NCI-H1105 (cell line): ENCODE measurements at regions not wholly inside any gene's neighbourhood (a gene's known extent, or its start where the extent isn't known, plus 50 kb on each side); places are given as distances from the start of the nearest gene placed in this dataset.
A peak's percentile ranks its signal among the peaks of the same experiment; 100 is the strongest.
"Not testable (repeated sequence)": the region's sequence is repeated elsewhere in the genome, so short reads cannot be mapped to it uniquely, and the experiment has no call there.

ENCODE experiments used
- DNase-seq: peaks from one replicate; lab custom pipeline; 2025; lab: John Stamatoyannopoulos, UW

DNA sequence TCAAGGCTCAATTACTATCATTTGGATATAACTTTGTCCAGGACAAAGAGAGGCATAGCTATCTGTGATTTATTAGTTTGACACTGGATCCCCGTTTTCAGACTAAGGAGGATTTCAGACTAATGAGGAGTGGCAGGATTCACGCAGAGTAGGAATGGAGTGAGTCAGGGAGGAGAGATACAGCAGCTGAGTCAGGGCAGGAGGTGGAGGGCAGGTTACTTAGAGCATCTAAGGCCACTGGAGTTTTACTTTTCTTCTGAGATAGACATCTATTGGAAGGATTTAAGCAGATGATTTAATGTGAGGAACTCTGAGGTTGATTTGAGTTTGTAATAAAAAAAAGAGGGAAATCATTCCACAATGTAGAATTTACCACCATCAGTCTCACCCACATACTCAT lies 110.6 kb downstream of the RPIA start:
- not testable (repeated sequence) for DNase-seq

DNA sequence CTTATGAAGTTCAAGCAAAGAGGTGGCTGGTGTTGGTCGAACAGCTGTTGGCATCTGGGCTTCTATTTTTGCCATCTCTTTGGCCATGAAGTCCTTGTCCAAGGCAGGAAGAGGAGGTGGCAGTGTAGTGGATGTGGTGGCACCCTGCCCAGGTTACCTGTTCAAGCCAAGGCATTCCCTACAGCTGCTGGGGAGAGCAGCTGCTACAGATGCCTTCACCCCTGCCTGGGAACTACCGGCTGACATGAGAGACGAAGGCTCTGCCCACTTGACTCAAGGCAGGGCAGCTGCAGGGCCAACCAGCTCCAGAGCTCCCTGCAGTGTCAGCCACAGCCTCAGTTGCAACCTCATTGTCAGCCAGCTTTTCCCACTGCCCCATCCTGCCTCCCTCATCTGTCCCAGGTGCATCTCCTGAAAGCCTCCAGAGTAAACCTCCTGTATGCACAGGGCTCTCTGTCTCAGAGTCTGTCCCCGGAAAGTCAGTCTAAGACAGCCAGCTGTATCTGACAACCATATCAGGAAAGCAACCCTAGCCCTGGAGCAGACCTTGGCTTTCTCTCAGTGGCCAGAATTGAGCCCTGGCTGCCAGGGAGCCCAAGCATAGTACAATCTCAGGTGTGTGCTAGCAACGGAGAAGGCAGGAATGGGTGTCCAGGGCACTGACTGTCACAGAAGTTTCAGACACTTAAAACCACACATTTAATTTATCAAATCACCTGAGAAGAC lies 115.9 kb downstream of the RPIA start:
- no peak for DNase-seq

DNA sequence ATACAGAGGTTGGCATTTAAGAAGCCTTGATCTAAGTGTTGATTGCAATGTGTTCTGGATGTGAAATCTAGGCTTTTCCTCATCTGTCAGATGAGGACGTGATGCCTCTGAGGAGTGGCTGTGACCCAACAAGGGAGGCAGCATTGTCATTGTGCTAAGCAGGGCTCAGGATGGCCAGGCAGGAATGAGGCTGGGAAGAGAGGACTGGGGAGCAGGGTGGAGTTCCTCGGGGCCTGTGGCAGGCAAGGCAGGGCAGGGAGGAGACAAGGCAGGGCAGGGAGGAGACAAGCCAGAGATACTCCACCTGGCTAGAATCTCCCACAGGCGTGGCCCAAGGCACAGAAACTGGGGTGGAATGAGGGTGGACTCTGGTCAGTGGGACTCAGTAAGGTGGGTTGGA lies 116.6 kb downstream of the RPIA start:
- DNase-seq, result no peak

DNA sequence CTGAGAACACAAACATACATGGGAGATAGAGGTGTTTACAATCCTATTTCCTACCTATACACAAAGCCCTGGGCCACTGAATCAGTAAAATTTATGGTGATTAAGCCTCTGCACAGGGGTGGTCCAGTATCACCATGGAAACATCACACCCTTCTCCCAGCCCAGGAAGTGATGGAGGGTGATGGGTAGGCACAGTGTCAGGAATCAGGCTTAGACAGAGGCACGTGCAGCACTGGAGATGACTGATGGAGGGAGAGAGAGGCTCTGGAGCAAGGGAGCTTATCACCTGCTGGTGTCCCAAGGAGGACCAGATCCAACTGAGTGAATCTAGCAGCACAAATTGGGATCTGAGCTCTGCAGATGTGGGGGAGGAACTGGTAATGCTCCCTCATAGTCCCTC lies 117.2 kb downstream of the RPIA start:
- DNase-seq, result no peak

DNA sequence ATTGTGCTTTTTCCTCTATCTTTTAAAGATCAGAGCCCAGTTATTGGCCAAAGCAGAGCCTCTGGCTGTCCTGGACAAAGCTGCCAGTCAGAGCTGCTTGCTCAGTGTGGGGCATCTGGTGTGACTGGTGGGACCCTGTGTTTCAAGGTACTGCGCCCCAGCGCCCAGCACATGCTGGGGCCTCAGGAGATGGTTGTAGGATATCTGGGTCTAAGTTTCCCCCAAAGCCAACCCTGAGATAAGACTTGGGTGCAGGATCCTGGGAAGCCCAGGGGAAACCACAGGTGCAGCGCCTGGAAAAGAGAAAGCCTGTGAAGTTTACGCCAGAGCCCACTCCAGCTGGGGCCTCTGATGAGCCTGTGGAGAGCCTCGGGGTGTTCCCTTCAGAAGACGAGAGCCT lies 117.7 kb downstream of the RPIA start:
- DNase-seq, result no peak

DNA sequence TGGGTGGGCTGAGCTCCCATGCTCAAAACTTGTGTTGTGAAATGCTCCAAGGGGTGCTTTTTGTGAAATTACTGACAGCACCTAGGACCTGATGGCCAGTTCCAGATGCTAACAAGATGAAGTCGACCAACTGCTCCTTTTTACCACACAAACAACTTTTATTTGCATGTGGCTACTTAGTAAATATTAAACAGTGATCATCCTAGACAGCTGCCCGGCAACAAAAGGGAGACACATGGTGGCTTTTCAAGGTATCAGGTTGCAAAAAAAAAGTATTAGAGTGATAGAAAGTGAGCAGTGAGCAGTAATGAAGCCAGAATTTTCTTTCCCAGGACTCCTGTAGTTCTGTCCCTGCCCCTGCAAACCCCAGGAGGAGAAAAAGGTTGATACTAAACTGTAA lies 118.5 kb downstream of the RPIA start:
- DNase-seq, result no peak

DNA sequence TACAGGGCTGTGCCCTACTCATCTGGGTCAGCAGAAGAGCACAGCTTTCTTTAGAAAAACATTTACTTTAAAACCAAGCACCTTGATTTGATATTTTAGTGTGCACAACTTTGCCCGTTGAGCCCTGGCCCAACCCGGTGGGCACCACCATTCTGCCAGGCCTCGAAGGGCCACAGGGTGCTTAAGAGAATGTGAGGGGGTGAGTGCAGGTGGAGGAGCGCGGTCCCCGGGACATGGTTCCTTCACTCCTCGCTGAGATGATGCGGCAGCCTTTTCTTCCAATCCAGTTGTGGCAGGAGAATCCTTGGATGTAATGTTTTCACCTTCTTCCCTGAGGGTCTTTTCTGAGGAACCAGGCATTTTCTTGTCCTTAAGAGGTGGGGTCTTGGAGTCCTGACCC lies 119.0 kb downstream of the RPIA start:
- DNase-seq, result no peak

DNA sequence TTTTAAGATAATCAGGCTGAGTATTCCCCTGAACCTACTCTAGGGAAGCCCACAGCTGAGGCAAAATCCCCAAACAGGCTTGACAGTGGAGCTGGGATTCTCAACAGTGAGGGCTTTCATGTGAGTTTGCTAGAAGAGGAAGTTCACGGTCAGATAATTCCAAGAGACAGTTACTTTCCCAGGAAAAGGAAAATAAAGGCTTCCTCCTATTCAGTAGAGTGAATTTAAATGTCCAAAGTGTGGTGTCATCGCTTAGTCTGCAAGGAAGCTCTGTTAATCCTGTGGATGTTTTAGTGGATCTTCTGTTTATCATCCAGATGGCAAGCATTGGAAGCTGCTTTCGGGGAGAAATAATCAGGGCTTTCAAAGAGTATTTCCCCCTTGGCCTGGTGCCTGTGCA lies 119.8 kb downstream of the RPIA start:
- DNase-seq, result no peak

DNA sequence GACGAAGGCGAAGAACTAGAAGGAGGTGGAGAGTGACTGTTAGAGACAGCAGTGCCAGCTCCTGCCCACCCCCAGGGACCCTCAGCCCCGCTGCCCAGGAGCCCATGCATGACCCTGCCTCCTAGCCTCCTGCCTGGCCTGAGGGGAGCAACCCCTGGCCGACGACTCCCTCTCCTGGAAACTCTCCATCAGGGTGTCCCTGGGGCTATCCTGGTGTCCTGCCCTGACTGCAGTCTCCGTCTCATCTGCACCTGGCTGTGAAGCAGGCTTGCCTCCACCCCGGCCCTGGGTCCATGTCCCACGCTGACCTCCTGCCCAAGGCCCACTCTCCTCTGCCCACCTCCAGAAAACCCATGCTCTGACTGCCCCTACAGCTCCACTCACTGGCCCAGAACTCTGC lies 120.2 kb downstream of the RPIA start:
- no peak for DNase-seq

DNA sequence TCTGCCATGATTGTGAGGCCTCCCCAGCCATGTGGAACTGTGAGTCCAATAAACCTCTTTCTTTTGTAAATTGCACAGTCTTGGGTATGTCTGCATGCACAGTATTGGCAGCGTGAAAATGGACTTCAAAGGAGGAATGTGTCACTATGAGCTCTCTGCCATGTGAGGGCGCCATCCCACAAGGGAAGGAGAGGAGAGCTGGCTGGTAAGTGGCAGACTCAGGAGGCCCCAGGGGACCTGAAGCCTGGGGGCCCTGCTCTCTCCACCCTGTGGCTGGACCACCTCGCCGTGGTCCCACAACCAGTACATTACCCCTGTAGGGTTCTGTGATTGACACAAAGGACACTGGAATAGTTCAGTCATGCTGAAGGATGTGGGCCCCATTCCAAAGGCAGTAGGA lies 122.1 kb downstream of the RPIA start:
- DNase-seq, result no peak

DNA sequence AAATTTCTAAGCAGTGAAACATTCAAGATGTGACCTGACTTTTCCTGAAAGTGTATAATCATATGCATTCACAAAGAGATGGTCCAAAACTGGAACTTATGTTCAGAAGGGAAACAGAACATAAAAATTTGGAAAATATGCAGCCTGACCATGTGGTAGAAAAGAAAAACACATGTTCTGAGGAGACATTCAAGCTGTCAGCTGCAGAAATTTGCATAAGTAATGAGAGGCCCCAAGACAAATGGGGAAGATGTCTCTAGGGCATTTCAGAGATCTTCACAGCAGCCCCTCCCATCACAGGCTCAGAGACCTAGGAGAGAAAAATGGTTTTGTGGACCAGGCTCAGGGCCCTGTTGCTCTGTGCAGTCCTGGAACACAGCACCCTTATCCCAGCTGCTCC lies 123.8 kb downstream of the RPIA start:
- DNase-seq, result no peak

DNA sequence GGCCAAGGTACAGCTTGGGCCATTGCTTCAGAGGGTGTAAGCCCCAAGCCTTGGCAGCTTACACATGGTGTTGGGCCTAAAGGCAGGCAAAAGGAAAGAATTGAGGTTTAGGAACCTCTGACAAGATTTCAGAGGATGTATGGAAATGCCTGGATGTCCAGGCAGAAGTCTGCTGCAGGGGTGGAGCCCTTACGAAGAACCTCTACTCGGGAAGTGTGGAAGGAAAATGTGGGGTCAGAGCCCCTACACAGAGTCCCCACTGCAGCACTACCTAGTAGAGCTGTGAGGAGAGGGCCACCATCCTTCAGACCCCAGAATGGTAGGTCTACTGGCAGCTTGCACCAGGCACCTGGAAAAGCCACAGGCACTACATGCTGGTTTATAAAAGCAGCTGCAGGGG lies 124.2 kb downstream of the RPIA start:
- DNase-seq, result no peak

DNA sequence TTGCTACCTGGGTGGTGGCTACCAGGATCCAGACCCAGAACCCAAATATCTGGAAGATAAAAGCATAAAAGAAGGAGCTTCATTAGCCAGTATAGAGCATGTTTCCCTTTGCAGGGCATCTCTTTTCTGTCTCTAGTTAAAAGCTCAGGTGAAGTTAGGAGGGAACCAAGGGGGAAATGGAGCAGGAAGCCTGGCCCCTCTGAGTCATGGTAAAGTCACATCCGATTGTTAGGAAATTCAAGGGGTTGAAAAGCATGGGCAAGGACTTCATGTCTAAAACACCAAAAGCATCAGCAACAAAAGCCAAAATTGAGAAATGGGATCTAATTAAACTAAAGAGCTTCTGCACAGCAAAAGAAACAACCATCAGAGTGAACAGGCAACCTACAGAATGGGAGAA lies 126.9 kb downstream of the RPIA start:
- DNase-seq, result no peak

DNA sequence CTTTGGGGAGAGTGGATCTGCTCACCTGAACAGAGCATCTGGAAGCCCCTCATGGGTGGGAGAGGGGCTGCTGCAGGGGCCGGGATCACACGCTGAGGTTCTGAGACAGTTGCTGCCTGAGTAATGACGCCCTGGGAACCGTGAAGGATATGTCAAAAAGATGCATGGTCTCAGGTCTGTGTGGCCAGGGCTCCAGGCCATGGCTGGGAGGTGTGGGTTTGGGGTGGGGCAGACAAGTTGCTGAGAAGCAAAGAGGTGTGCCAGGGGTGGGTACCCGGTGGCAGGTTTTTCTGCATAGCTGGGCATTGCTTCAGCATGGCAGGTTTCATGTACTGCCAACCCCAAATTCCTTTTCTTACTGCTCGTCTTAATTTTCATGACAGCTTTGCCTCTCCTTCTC lies 133.5 kb downstream of the RPIA start:
- DNase-seq, result no peak

DNA sequence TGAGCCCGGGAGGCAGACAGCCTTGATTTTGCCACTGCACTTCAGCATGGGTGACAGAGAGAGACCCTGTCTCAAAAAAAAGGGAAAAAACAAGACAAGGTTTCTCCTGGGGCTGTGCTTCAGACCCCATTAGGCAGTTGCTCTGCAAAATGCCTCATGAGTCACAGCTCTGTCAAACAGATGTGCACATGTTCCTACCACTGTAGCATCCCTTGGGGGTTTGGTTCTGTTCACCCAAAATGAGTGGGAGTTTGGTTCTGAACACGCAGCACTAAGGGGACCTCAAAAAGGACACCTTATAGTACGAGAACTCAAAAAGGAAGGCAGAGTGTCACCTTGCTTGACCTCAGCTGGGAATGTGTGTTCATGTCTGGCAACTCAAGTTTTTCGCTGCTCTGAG lies 134.9 kb downstream of the RPIA start:
- no peak for DNase-seq

DNA sequence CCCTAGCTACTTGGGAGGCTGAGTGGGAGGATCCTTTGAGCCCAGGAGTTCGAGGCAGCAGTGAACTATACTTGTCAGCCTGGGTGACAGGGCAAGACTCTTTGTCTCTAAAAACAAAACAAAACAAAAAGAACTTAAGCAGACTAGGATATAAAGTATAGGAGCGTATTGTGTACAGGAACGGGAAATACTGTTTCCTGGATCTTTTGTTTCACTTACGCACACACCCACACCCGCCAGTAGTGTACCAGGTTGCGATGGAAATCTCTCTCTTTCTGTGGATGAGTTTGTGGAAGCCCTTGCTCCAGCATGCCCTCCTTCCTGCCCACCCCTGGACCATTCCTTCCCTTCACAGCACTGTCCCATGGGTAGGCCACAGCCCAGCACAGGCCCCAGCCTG lies 136.3 kb downstream of the RPIA start:
- no peak for DNase-seq

DNA sequence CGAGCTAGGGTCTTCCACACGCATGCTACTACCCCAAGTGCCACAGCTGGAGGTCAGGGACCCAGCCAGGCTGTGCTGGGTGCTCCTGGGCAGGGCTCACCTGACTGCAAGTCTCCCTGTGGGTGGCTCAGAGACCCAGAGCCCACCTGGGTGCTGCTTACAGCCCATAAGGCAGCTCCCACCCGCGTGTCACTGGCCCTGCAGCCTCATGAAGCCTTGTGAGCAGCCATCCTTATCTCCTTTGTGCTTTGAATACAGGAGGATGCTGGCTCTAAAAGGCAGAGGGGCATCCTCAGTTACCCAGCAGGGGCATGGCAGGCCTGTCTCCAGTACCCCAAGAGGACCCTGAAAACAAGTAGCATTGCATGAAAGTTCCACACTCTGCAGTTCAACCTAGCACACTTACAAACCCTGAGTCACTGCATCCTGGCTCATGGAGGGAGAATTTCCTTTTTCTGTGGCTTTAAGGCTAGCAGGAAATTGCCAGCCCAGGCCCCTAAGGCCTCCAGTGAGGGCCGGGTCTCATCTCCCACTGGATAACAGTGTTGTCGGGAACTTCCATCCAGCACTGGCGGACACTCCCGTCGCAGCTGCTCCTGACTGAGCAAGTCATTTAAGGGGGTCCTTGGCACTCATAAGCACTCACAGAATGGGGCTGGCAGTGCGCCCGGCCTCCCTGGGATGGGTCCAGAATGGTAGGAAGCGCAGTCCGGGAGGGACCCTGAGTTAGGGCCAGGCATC lies 137.1 kb downstream of the RPIA start:
- peak; percentile 21 for DNase-seq

DNA sequence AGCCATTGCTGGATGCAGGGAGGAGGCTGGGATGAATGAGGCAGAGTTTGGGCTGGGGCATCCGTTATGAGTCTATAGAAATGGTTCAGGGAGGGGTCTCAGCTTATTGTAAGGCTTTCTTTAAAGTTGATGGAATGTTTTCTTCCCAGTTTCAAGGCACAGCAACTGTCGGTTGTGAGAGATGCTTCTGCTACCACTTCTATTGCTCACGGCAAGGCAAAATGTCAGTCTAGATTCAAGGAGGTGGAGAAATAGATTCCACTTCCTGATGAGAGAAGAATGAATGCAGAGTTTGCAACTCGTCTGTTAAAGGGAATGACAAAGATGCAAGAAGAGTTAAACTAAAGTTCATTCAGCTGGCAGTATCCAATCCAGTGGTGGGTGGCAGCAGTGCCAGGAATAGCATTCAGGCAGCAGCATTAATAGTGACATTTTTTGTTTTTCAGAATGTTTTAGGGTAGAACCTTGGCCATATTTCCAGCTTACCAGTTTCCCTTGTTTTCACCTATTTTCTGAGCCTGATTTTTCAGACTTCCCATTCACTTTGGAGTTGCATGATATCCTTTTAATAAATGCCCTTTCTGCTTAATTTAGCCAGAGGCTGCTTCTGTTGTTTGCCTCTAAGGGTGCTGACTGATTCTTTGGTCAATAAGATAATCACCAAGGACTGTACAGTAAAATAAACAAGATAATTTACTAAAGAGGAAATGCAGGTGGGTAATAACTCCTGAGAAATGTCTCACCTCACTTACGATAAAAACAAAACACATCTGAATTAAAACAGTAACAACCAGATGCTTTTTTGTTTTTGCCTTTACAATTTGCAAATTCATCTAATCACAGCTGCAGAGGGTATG lies 138.4 kb downstream of the RPIA start:
- no peak for DNase-seq

DNA sequence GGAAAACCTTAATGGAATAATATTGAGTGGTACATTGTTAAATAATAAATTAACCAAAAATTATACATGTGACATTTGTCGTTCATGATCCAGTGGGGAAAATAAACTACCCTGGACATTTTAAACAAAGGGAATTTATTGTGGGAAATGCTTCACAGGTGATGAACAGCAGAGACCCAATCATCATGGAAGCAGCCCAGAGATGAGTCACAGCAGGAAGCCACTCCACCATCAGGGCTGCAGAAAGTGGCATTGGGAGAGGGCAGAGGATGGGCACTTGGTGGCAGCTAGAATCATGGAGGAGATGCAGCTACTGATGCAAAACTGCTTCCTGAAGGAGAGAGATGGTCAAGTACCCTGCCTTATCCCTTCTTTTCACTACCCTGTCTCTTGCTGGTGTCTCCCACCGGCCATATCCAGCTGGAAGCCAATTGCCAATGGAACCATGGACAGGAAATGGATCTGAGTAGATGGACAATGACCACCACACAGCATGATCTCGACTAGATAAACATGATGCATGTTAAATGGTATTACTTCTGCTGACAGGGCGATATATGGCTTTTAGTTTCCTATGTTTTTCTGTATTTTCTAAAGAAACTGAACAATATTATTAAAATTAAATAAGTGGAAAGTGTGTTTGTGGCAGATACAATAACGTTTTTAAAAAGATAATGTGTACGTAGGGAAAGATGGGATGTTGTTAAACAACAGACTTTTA lies 139.8 kb downstream of the RPIA start:
- no peak for DNase-seq

DNA sequence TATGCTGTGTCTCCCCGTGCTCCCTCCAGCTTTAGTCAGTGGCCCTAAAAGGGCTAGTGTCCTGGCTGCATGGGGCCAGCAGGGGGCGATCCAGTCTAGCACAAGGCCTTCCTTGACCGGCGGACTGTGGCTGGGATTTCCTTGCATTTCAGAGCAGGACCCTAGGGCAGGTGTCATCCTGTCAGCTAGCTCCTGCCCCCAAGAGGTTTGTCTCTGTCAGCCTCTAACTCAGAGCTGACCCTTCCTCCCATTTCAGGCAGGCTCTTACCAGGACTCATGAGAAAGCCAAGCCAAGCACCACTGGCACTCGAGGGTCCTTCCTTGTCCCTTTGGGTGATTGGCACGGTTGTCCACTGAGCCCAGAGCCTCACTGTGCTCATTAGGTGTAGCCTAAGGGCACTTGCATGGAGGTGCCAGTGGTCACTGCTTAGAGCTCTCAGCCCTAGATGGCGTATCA lies 140.3 kb downstream of the RPIA start:
- no peak for DNase-seq

DNA sequence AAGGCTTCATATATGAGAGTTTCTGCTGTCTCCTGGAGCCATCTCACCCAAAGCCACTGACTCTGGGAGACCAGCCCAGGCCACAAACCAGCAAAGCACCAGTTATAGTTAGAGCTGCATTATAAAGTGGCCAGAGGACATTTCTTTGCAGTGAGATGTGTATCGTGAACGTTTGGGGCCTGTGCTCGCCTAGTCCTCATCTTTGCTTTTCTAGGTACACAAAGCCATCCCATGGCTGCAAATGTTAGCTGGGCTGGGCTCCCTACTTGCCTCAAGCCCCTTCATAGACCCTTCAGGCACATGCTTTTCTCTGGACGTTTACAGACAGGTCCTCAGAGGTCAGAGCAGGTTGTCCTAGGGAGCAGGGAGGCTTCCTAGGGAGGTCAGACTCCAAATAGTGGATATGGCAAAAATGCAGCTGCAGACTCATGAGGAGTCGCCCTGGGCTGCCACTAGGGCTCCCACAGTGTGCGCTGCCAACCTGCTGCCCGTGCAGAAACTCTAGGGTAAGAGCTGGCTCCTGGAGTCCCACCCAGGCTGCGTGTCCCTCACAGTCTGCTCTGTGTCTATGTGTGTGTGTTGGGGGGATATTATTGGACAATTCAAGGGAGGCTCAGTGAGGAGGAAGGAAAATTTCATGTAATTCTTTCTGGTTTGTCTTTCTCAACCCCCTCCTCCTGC lies 141.0 kb downstream of the RPIA start:
- no peak for DNase-seq

DNA sequence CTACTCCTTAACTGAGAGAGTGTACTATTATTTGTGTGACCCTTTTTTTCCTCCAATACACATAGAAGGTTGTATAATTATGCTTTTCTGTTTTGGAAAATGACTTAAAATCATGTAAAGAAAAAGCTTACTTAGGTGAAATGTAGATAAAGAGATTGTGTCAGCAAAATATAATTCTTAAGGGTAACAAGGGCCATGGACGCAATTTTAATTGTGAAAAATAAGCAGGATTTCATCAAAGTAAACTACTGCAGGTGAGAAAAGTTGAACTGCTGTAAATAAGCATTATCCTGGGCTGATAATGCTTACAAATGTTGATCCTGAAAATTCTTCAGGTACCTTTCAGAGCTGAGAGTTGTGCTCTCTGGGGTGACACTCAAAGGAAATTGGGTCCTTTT lies 141.5 kb downstream of the RPIA start:
- DNase-seq, result no peak
